CD4-positive, alpha-beta memory T cell (primary cell): ENCODE measurements at regions not wholly inside any gene's neighbourhood (a gene's known extent, or its start where the extent isn't known, plus 50 kb on each side); places are given as distances from the start of the nearest gene placed in this dataset.
A peak's percentile ranks its signal among the peaks of the same experiment; 100 is the strongest.

Source experiments
- CTCF ChIA-PET: fragments of 350-600 bp; sonication (Branson Sonifier 250); formaldehyde crosslinking; loops from one replicate; lab custom pipeline; 2021; ENCODE audit warnings: inconsistent platforms; ENCODE audit not compliant: partially characterized antibody; lab: Charles Lee
- POLR2A ChIA-PET: fragments of 350-600 bp; sonication (Branson Sonifier 250); formaldehyde crosslinking; loops from one replicate; lab custom pipeline; 2021; ENCODE audit not compliant: partially characterized antibody; lab: Charles Lee
- DNase-seq, 5 donors: peaks; one replicate each; pipeline versions ENCODE4 v3.0.0 to v3.0.0-alpha.2; 2020 to 2022; ENCODE audit warnings: mixed read lengths in 1 of 5
- H3K27ac ChIP-seq: one replicate; pipeline ENCODE4 v1.7.0; 2013; ENCODE audit warnings: low read depth, low read length
- H3K27me3 ChIP-seq: 2 replicates; pipeline ENCODE4 v1.7.0; 2013; ENCODE audit warnings: mild to moderate bottlenecking, low read length, moderate library complexity; ENCODE audit not compliant: insufficient read depth
- H3K36me3 ChIP-seq: 2 replicates; pipeline ENCODE4 v1.7.0; 2013; ENCODE audit warnings: mild to moderate bottlenecking, low read length, moderate library complexity; ENCODE audit not compliant: insufficient read depth
- H3K4me1 ChIP-seq: 2 replicates; pipeline ENCODE4 v1.7.0; 2013; ENCODE audit warnings: mild to moderate bottlenecking, low read length, moderate library complexity; ENCODE audit not compliant: insufficient read depth
- H3K4me3 ChIP-seq, 2 donors: one replicate each; pipeline ENCODE4 v1.7.0; 2013; ENCODE audit warnings: low read length in 2 of 2, mild to moderate bottlenecking in 1 of 2
- H3K9me3 ChIP-seq, 2 donors: one replicate each; pipeline ENCODE4 v1.7.0; 2013; ENCODE audit warnings: low read length in 2 of 2, control low read depth in 1 of 2; ENCODE audit not compliant: control insufficient read depth in 1 of 2
- H3K27ac Mint-ChIP-seq, 7 donors: one replicate each; pipeline ENCODE4 v1.8.0; 2020 to 2021; ENCODE audit warnings: mixed read lengths in 7 of 7, mild to moderate bottlenecking in 6 of 7, inconsistent platforms in 3 of 7, moderate library complexity in 3 of 7
- H3K27me3 Mint-ChIP-seq, 2 donors: one replicate each; pipeline ENCODE4 v1.8.0; 2020 to 2021; ENCODE audit warnings: mixed read lengths in 2 of 2
- H3K36me3 Mint-ChIP-seq, 2 donors: one replicate each; pipeline ENCODE4 v1.8.0; 2020 to 2021; ENCODE audit warnings: mixed read lengths in 2 of 2, inconsistent platforms in 1 of 2, mild to moderate bottlenecking in 1 of 2
- H3K4me1 Mint-ChIP-seq, 4 donors: one replicate each; pipeline ENCODE4 v1.8.0; 2020 to 2021; ENCODE audit warnings: mixed read lengths in 4 of 4, mild to moderate bottlenecking in 1 of 4
- H3K4me3 Mint-ChIP-seq, 8 donors: one replicate each; pipeline ENCODE4 v1.8.0; 2020 to 2021; ENCODE audit warnings: mixed read lengths in 8 of 8, mild to moderate bottlenecking in 7 of 8, moderate library complexity in 6 of 8, inconsistent platforms in 3 of 8
- H3K9me3 Mint-ChIP-seq, 8 donors: one replicate each; pipeline ENCODE4 v1.8.0; 2020 to 2021; ENCODE audit warnings: mixed read lengths in 8 of 8, mild to moderate bottlenecking in 5 of 8, inconsistent platforms in 3 of 8, moderate library complexity in 1 of 8
- intact Hi-C: fragments of 100-400 bp; cut with micrococcal nuclease; formaldehyde crosslinking; loops from one replicate; pipeline ENCODE4 v1.15.1; 2023

DNA sequence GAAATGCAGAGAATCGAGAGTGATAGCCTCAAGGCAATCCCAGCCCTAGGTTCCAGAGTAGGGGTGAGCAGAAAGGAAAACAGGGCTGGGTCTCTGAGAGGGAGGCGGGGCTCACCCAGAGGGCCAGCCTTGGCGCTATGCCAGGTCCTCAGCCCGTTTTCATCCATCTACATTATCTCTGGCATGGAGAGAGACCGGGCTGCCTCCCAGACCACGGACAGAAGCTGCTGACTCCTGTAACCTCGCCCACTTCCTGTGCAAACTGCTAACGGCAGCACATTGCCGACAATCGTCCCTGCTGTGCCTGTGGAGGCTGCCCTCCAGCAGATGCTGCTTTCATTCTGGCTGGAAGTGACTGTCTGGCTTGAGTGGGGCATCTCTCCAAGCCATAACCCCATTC, 569.1 kb downstream of the NPHP4 start:
- POLR2A ChIA-PET: interaction anchor here (2.1 kb wide), 1 partner anchor 34 kb away, joined by 11 read pairs; no protein-coding TSS in a partner anchor
- Mint-ChIP-seq H3K36me3 (no peaks in the 10 kb centered on the region), H3K27me3 (peaks cover 2 to 6% of the 10 kb centered on the region in 2 donors), H3K4me1 (peaks cover 13 to 36% (median 26%) of the 10 kb centered on the region in 4 donors), H3K4me3 (peak overlapping the region in 7 of 8 donors; percentile 51 to 73 (median 66)), H3K27ac (peak overlapping the region in 5 of 7 donors; percentile 42 to 79 (median 61)), H3K9me3 (no peaks in the 10 kb centered on the region)
- Histone ChIP-seq H3K4me1 (peaks cover 29% of the 10 kb centered on the region), H3K27me3 (no peaks in the 10 kb centered on the region), H3K4me3 (peak overlapping the region in 1 of 2 donors; percentile 41), H3K27ac (no peak overlapping the region), H3K9me3 (no peaks in the 10 kb centered on the region), H3K36me3 (no peaks in the 10 kb centered on the region)
- intact Hi-C loops: loop anchor here (1.0 to 2.0 kb wide), 2 partner anchors 34 to 94 kb away; no protein-coding TSS in a partner anchor
- CTCF ChIA-PET: no interaction called here
- peak in 4 of 5 donors; percentile 24 to 35 (median 31) for DNase-seq

- Histone ChIP-seq H3K9me3 (no peaks in the 10 kb centered on the region), H3K27me3 (no peaks in the 10 kb centered on the region), H3K4me3 (no peak overlapping the region), H3K27ac (no peak overlapping the region), H3K36me3 (no peaks in the 10 kb centered on the region), H3K4me1 (peaks cover 29% of the 10 kb centered on the region)
- POLR2A ChIA-PET: no interaction called here
- CTCF ChIA-PET: no interaction called here
- no peak for DNase-seq
- no peaks in the 10 kb centered on the region for H3K9me3 Mint-ChIP-seq
- H3K4me3 Mint-ChIP-seq: no peak overlapping the region
- H3K27ac Mint-ChIP-seq: no peak overlapping the region
- intact Hi-C loops: no loop called here
- H3K4me1 Mint-ChIP-seq: peaks cover 13 to 36% (median 27%) of the 10 kb centered on the region in 4 donors
- H3K36me3 Mint-ChIP-seq: no peaks in the 10 kb centered on the region
- H3K27me3 Mint-ChIP-seq: peaks cover 0 to 2% of the 10 kb centered on the region in 2 donors
Measured at GRCh38 chr1:5419501-5419900, 572.7 kb downstream of the NPHP4 start.

DNA sequence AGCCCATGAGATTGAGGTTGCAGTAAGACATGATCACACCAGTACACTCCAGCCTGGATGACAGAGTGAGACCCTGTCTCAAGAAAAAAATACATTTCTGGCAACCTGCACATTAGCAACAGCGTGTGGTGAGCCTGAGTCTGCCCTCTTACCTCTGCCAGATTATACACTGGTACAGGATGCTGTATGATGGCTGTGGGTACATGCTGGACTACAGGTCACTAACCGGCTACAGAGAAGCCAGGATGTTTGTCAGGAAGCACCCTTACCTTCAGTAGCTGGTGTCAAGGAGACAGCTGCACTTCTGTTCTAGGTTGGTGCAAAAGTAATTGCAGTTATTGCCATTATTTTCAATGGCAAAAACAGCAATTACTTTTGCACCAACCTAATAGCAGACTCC, 575.7 kb downstream of the NPHP4 start:
- H3K27me3 Mint-ChIP-seq: peaks cover 0 to 2% of the 10 kb centered on the region in 2 donors
- no peaks in the 10 kb centered on the region for H3K36me3 ChIP-seq
- no peaks in the 10 kb centered on the region for H3K36me3 Mint-ChIP-seq
- H3K9me3 Mint-ChIP-seq: no peaks in the 10 kb centered on the region
- ChIA-PET CTCF (no interaction called here), POLR2A (no interaction called here)
- no peaks in the 10 kb centered on the region for H3K9me3 ChIP-seq
- H3K27ac Mint-ChIP-seq: no peak overlapping the region
- H3K4me3 ChIP-seq: no peak overlapping the region
- H3K4me1 Mint-ChIP-seq: peaks cover 0 to 16% (median 7%) of the 10 kb centered on the region in 4 donors
- DNase-seq: no peak
- peaks cover 2% of the 10 kb centered on the region for H3K4me1 ChIP-seq
- H3K4me3 Mint-ChIP-seq: no peak overlapping the region
- no peaks in the 10 kb centered on the region for H3K27me3 ChIP-seq
- intact Hi-C loops: no loop called here
- no peak overlapping the region for H3K27ac ChIP-seq

DNA sequence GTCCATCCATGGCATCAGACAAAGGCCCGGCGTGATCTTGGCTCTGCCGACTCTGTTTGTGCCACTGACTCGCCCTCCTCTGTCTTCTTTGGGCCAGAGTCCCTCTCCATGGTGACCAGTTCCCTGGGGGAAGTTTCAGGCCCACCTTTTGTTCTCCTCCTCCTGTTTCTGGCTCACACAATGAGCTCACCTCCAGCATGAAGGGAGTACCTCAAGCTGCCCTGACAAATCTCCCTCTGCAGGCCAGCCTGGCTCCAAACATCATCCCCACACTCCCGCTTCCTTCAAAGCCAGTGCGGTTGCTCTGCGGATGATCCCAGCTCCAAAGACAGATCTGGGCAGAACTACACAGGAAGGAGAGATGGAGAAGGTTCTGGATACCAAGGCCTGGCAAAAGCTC, 576.6 kb downstream of the NPHP4 start:
- Mint-ChIP-seq H3K4me3 (peak overlapping the region in 1 of 8 donors; percentile 6), H3K4me1 (peaks cover 0 to 18% (median 10%) of the 10 kb centered on the region in 4 donors), H3K27me3 (peaks cover 0 to 2% of the 10 kb centered on the region in 2 donors), H3K36me3 (no peaks in the 10 kb centered on the region), H3K27ac (peak overlapping the region in 1 of 7 donors; percentile 25), H3K9me3 (no peaks in the 10 kb centered on the region)
- no peak overlapping the region for H3K4me3 ChIP-seq
- H3K27me3 ChIP-seq: no peaks in the 10 kb centered on the region
- ChIA-PET CTCF (no interaction called here), POLR2A (no interaction called here)
- no peaks in the 10 kb centered on the region for H3K4me1 ChIP-seq
- no peaks in the 10 kb centered on the region for H3K36me3 ChIP-seq
- no peak overlapping the region for H3K27ac ChIP-seq
- no peaks in the 10 kb centered on the region for H3K9me3 ChIP-seq
- intact Hi-C loops: no loop called here
- no peak for DNase-seq

GRCh38 chr1:5410652-5411051, 581.6 kb downstream of the NPHP4 start:
- CTCF ChIA-PET: interaction anchor here (1.2 kb wide), 1 partner anchor 17 kb away, joined by 4 read pairs; no protein-coding TSS in a partner anchor
- H3K4me3 ChIP-seq: no peak overlapping the region
- POLR2A ChIA-PET: interaction anchor here (0.8 kb wide), 1 partner anchor 22 kb away, joined by 3 read pairs; no protein-coding TSS in a partner anchor
- intact Hi-C loops: no loop called here
- H3K27me3 ChIP-seq: no peaks in the 10 kb centered on the region
- Mint-ChIP-seq H3K9me3 (peaks cover 0 to 9% (median 5%) of the 10 kb centered on the region in 8 donors), H3K36me3 (no peaks in the 10 kb centered on the region), H3K4me1 (peaks cover 0 to 14% (median 9%) of the 10 kb centered on the region in 4 donors), H3K27me3 (no peaks in the 10 kb centered on the region), H3K4me3 (no peak overlapping the region), H3K27ac (peak overlapping the region in 1 of 7 donors; percentile 29)
- H3K27ac ChIP-seq: no peak overlapping the region
- H3K9me3 ChIP-seq: no peaks in the 10 kb centered on the region
- no peak for DNase-seq
- no peaks in the 10 kb centered on the region for H3K36me3 ChIP-seq
- H3K4me1 ChIP-seq: no peaks in the 10 kb centered on the region

DNA sequence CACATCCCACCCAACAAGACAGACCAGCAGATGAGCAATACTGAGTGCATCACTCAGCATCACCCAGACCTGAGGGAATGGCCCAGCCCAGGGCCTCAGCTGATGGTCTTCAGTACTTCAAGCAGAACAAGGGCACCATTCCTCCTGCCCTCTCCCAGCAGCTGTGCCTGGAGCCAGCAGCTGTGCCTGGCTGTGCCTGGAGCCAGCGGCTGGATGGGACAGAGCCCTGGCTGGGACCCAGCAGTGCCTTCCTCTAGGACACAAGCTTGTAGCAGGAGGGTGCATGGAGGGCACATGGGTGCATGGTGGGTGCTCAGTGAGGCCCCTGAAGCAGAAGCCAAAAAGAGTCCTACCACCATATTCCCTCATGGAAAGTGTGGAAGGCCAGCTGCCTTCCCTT, 583.8 kb downstream of the NPHP4 start:
- no peak for DNase-seq
- H3K9me3 ChIP-seq: no peaks in the 10 kb centered on the region
- no peaks in the 10 kb centered on the region for H3K4me1 ChIP-seq
- intact Hi-C loops: no loop called here
- Mint-ChIP-seq H3K4me3 (no peak overlapping the region), H3K27me3 (no peaks in the 10 kb centered on the region), H3K36me3 (no peaks in the 10 kb centered on the region), H3K27ac (no peak overlapping the region), H3K4me1 (peaks cover 0 to 14% (median 10%) of the 10 kb centered on the region in 4 donors), H3K9me3 (peaks cover 0 to 9% (median 5%) of the 10 kb centered on the region in 8 donors)
- CTCF ChIA-PET: no interaction called here
- POLR2A ChIA-PET: no interaction called here
- H3K27ac ChIP-seq: no peak overlapping the region
- H3K27me3 ChIP-seq: no peaks in the 10 kb centered on the region
- H3K36me3 ChIP-seq: no peaks in the 10 kb centered on the region
- H3K4me3 ChIP-seq: no peak overlapping the region

GRCh38 chr1:5405263-5405662, 587.0 kb downstream of the NPHP4 start:
- no peak for DNase-seq
- CTCF ChIA-PET: no interaction called here
- H3K27me3 Mint-ChIP-seq: no peaks in the 10 kb centered on the region
- H3K4me1 ChIP-seq: no peaks in the 10 kb centered on the region
- POLR2A ChIA-PET: no interaction called here
- no peaks in the 10 kb centered on the region for H3K36me3 ChIP-seq
- H3K36me3 Mint-ChIP-seq: no peaks in the 10 kb centered on the region
- H3K4me3 Mint-ChIP-seq: peak overlapping the region in 1 of 8 donors; percentile 35
- H3K27ac ChIP-seq: no peak overlapping the region
- H3K9me3 Mint-ChIP-seq: peaks cover 0 to 9% (median 5%) of the 10 kb centered on the region in 8 donors
- no peaks in the 10 kb centered on the region for H3K27me3 ChIP-seq
- intact Hi-C loops: no loop called here
- no peak overlapping the region for H3K4me3 ChIP-seq
- no peak overlapping the region for H3K27ac Mint-ChIP-seq
- no peaks in the 10 kb centered on the region for H3K9me3 ChIP-seq
- peaks cover under 1 to 6% (median 2%) of the 10 kb centered on the region in 4 donors for H3K4me1 Mint-ChIP-seq
